ENCODE measurements at regions not wholly inside any gene's neighbourhood (a gene's known extent, or its start where the extent isn't known, plus 50 kb on each side); places are given as distances from the start of the nearest gene placed in this dataset.

GRCh38 chr2:150639383-150639782, 151.9 kb upstream of the RND3 start:
- DNase-seq = no peak

GRCh38 chr2:150631236-150631821, 143.9 kb upstream of the RND3 start:
- no peak for DNase-seq

- no peak for DNase-seq
These were observed 143.2 kb upstream of the RND3 start for GRCh38 chr2:150630587-150631235.

GRCh38 chr2:150627526-150627925, 140.1 kb upstream of the RND3 start:
- DNase-seq = no peak

GRCh38 chr2:150626934-150627411, 139.5 kb upstream of the RND3 start:
- no peak for DNase-seq

- DNase-seq = no peak
These were observed 138.3 kb upstream of the RND3 start for GRCh38 chr2:150625741-150626140.

- no peak for DNase-seq
These were observed 137.8 kb upstream of the RND3 start for GRCh38 chr2:150625303-150625702.

- DNase-seq = no peak
These were observed 136.5 kb upstream of the RND3 start for GRCh38 chr2:150624001-150624401.

GRCh38 chr2:150621526-150622213, 134.2 kb upstream of the RND3 start:
- no peak for DNase-seq

- no peak for DNase-seq
These were observed 133.4 kb upstream of the RND3 start for GRCh38 chr2:150620855-150621254.

- no peak for DNase-seq
These were observed 132.9 kb upstream of the RND3 start for GRCh38 chr2:150620416-150620815.

- DNase-seq = no peak
These were observed 132.3 kb upstream of the RND3 start for GRCh38 chr2:150619607-150620330.

- no peak for DNase-seq
These were observed 130.9 kb upstream of the RND3 start for GRCh38 chr2:150618245-150618895.

GRCh38 chr2:150617351-150617978, 130.0 kb upstream of the RND3 start:
- no peak for DNase-seq

GRCh38 chr2:150612957-150613710, 125.7 kb upstream of the RND3 start:
- DNase-seq = no peak

GRCh38 chr2:150610670-150611279, 123.3 kb upstream of the RND3 start:
- no peak for DNase-seq

- DNase-seq = no peak
These were observed 122.5 kb upstream of the RND3 start for GRCh38 chr2:150609831-150610582.

GRCh38 chr2:150608341-150608740, 120.9 kb upstream of the RND3 start:
- DNase-seq = no peak

- DNase-seq = no peak
These were observed 119.9 kb upstream of the RND3 start for GRCh38 chr2:150607390-150607811.

GRCh38 chr2:150606380-150607060, 119.1 kb upstream of the RND3 start:
- DNase-seq = no peak
